HCT116 (cell line): ENCODE measurements at regions not wholly inside any gene's neighbourhood (a gene's known extent, or its start where the extent isn't known, plus 50 kb on each side); places are given as distances from the start of the nearest gene placed in this dataset.

ENCODE experiments used
- ATAC-seq: fragments of 200-7000 bp; cut with Tn5 transposase; 2 replicates; pipeline ENCODE4 v1.9.1; 2020; ENCODE audit warnings: mild to moderate bottlenecking, moderate library complexity
- BruUV-seq: library from RNA; stranded (reverse); fragments of 400-500 nt; replicated peaks from 2 replicates; lab custom pipeline; 2021; lab: Mats Ljungman, UMichigan
- CTCF ChIA-PET: fragments of 300-600 bp; sonication (Branson Sonifier 250); formaldehyde crosslinking; loops from one replicate; lab custom pipeline; 2021; ENCODE audit warnings: antibody characterized with exemption; lab: Charles Lee
- POLR2A ChIA-PET: fragments of 300-600, 350-600 bp; sonication (Branson Sonifier 250); formaldehyde crosslinking; loops from one replicate; lab custom pipeline; 2021; ENCODE audit warnings: antibody characterized with exemption; lab: Charles Lee
- RAD21 ChIA-PET, 2 experiments: fragments of 300-600 bp; sonication (Branson Sonifier 250); formaldehyde crosslinking; loops; one replicate each; lab custom pipeline; 2023; ENCODE audit warnings: low total read pairs in 2 of 2; ENCODE audit not compliant: uncharacterized antibody in 2 of 2, unreplicated experiment in 2 of 2, low non-redundant PET in 1 of 2; lab: Charles Lee
- DNase-seq: peaks from one replicate; pipeline ENCODE4 v3.0.0-alpha.2; 2010; ENCODE audit warnings: low read depth, low spot score
- H2AFZ ChIP-seq: fragments of 200-600 bp; shearing (Covaris generic), sonication (generic); 2 replicates; pipeline ENCODE4 v1.6.1; 2017; ENCODE audit warnings: low read depth, mixed run types, mixed read lengths, antibody characterized with exemption, low read length; ENCODE audit not compliant: poor library complexity, severe bottlenecking
- H3K27ac ChIP-seq: 2 replicates; pipeline ENCODE4 v1.5.1; 2012; ENCODE audit warnings: low read depth, low read length
- H3K27me3 ChIP-seq: fragments of 200-600 bp; sonication (generic); 2 replicates; pipeline ENCODE4 v1.6.1; 2016; ENCODE audit warnings: mixed run types, low read length, mixed read lengths; ENCODE audit not compliant: insufficient read depth
- H3K36me3 ChIP-seq, 2 experiments: fragments of 200-500 bp in 1 of 2; fragments of 200-600 bp in 1 of 2; sonication (Bioruptor generic) in 1 of 2; sonication (generic) in 1 of 2; 2 replicates each; pipeline versions ENCODE4 v1.5.1 to v1.6.1; 2014 to 2016; ENCODE audit warnings: low read length in 2 of 2, inconsistent platforms in 1 of 2, mixed read lengths in 1 of 2, mixed run types in 1 of 2; ENCODE audit not compliant: insufficient read depth in 2 of 2, control insufficient read depth in 1 of 2
- H3K4me1 ChIP-seq, 2 experiments: fragments of 200-600 bp in 1 of 2; sonication (generic) in 1 of 2; 2 replicates each; pipeline versions ENCODE4 v1.5.1 to v1.6.1; 2012 to 2017; ENCODE audit warnings: low read length in 2 of 2, inconsistent platforms in 1 of 2, mild to moderate bottlenecking in 1 of 2, mixed read lengths in 1 of 2, mixed run types in 1 of 2, moderate library complexity in 1 of 2; ENCODE audit not compliant: insufficient read depth in 2 of 2, control insufficient read depth in 1 of 2
- H3K4me2 ChIP-seq: fragments of 200-600 bp; sonication (generic); 2 replicates; pipeline ENCODE4 v1.6.1; 2017; ENCODE audit warnings: mixed run types, low read length, mixed read lengths
- H3K4me3 ChIP-seq, 2 experiments: fragments of 200-600 bp in 1 of 2; sonication (generic) in 1 of 2; replicated peaks in 1 of 2; 2 replicates each; pipeline ENCODE4 v1.5.1; 2011 to 2016; ENCODE audit warnings: low read length in 2 of 2, control low read depth in 1 of 2, low read depth in 1 of 2, mild to moderate bottlenecking in 1 of 2, mixed read lengths in 1 of 2, mixed run types in 1 of 2
- H3K79me2 ChIP-seq: fragments of 200-600 bp; sonication (generic); 2 replicates; pipeline ENCODE4 v1.6.1; 2017; ENCODE audit warnings: mild to moderate bottlenecking, mixed run types, low read length, moderate library complexity, mixed read lengths; ENCODE audit not compliant: insufficient read depth
- H3K9ac ChIP-seq: fragments of 200-600 bp; sonication (generic); 2 replicates; pipeline ENCODE4 v1.6.1; 2016; ENCODE audit warnings: low read length, mixed read lengths
- H3K9me2 ChIP-seq: fragments of 200-600 bp; sonication (generic), shearing (Covaris generic); 2 replicates; pipeline ENCODE4 v1.6.1; 2017; ENCODE audit warnings: mixed run types, mild to moderate bottlenecking, moderate library complexity; ENCODE audit not compliant: insufficient read depth
- H3K9me3 ChIP-seq, 2 experiments: fragments of 200-500 bp in 1 of 2; fragments of 200-600 bp in 1 of 2; sonication (Bioruptor generic) in 1 of 2; sonication (generic) in 1 of 2; 2 replicates each; pipeline ENCODE4 v1.6.1; 2014 to 2017; ENCODE audit warnings: low read length in 2 of 2, mixed read lengths in 2 of 2, inconsistent platforms in 1 of 2, low read depth in 1 of 2, mild to moderate bottlenecking in 1 of 2, mixed run types in 1 of 2, moderate library complexity in 1 of 2; ENCODE audit not compliant: control insufficient read depth in 1 of 2, insufficient read depth in 1 of 2
- H4K20me1 ChIP-seq: fragments of 200-600 bp; sonication (generic), shearing (Covaris generic); 2 replicates; pipeline ENCODE4 v1.6.1; 2017; ENCODE audit warnings: mixed run types, mild to moderate bottlenecking, moderate library complexity; ENCODE audit not compliant: insufficient read depth
- CBX3 ChIP-seq: IDR thresholded peaks from 2 replicates; pipeline ENCODE4 v1.6.1; 2012; ENCODE audit warnings: low read depth
- EGR1 ChIP-seq: IDR thresholded peaks from 2 replicates; pipeline ENCODE4 v1.6.1; 2012; ENCODE audit warnings: low read depth
- ELF1 ChIP-seq: IDR thresholded peaks from 2 replicates; pipeline ENCODE4 v1.6.1; 2012; ENCODE audit warnings: low read depth, borderline replicate concordance
- EZH2 ChIP-seq: fragments of 200-600 bp; sonication (generic); IDR thresholded peaks from 2 replicates; pipeline ENCODE4 v1.6.1; 2017; ENCODE audit warnings: antibody characterized with exemption, mixed run types
- EZH2phosphoT487 ChIP-seq: fragments of 200-600 bp; IDR thresholded peaks from 2 replicates; pipeline ENCODE4 v1.6.1; 2018; ENCODE audit warnings: antibody characterized with exemption, borderline replicate concordance
- POLR2AphosphoS5 ChIP-seq: IDR thresholded peaks from 2 replicates; pipeline ENCODE4 v1.6.1; 2011; ENCODE audit warnings: mild to moderate bottlenecking, low read depth, low read length, moderate library complexity
- RAD21 ChIP-seq: IDR thresholded peaks from 2 replicates; pipeline ENCODE4 v1.6.1; 2012; ENCODE audit warnings: low read depth, mild to moderate bottlenecking
- SP1 ChIP-seq: IDR thresholded peaks from 2 replicates; pipeline ENCODE4 v1.6.1; 2012; ENCODE audit warnings: low read depth
- TCF7L2 ChIP-seq: IDR thresholded peaks from 2 replicates; pipeline ENCODE4 v1.7.0; 2011; ENCODE audit warnings: borderline replicate concordance, inconsistent platforms; ENCODE audit not compliant: insufficient read depth, insufficient read length; ENCODE audit errors: extremely low read depth
- YY1 ChIP-seq: IDR thresholded peaks from 2 replicates; pipeline ENCODE4 v1.6.1; 2011; ENCODE audit warnings: low read length, low read depth, moderate library complexity, mild to moderate bottlenecking; ENCODE audit not compliant: insufficient replicate concordance; ENCODE audit errors: extremely low read depth
- ZNF274 ChIP-seq: fragments of 200-500 bp; sonication (Bioruptor generic); IDR thresholded peaks from 2 replicates; pipeline ENCODE4 v1.6.1; 2014; ENCODE audit warnings: mild to moderate bottlenecking, low read depth, low read length, inconsistent platforms
- intact Hi-C: fragments of 100-400 bp; cut with micrococcal nuclease; formaldehyde crosslinking; loops from 2 replicates; pipeline ENCODE4 v1.10.0; 2022
- TF ChIP-seq, protein P1 (sequence below): IDR thresholded peaks from 2 replicates; pipeline ENCODE4 v1.6.1; 2011; ENCODE audit warnings: mild to moderate bottlenecking, low read length, moderate library complexity; ENCODE audit not compliant: insufficient replicate concordance; ENCODE audit errors: extremely low read depth
- TF ChIP-seq, protein P2 (sequence below), 3 experiments: fragments of 200-600 bp in 1 of 3; sonication (generic) in 1 of 3; IDR thresholded peaks in 2 of 3; conservative IDR thresholded peaks in 1 of 3; 2 replicates each; pipeline ENCODE4 v1.5.1; 2012 to 2017; ENCODE audit warnings: low read depth in 2 of 3, low read length in 2 of 3, antibody characterized with exemption in 1 of 3, borderline replicate concordance in 1 of 3, control low read depth in 1 of 3, mild to moderate bottlenecking in 1 of 3, mixed read lengths in 1 of 3, mixed run types in 1 of 3, moderate library complexity in 1 of 3; ENCODE audit not compliant: insufficient read depth in 1 of 3

DNA sequence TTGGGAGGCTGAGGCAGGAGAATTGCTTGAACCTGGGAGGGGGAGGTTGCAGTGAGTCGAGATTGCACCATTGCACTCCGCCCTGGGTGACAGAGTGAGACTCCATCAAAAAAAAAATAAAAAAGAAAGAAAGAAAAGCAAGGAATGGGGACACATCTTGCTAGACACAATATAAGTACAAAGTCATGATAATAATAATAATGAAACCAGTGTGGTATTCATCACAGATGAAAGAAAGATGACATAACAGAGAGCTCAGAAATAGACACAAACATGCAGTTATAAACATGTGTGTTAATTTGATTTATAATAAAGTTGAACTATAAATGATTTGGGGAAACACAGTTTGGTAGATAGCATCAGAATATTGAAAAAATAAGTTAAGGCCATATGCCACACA lies 264.1 kb downstream of the SRGAP2C start:
- no peak overlapping the region for H3K4me3 ChIP-seq
- H3K9ac ChIP-seq: no peak overlapping the region
- DNase-seq (no peak), ATAC-seq (no peak)
- no peak for TF ChIP-seq POLR2AphosphoS5
- TF ChIP-seq, protein P1, sequence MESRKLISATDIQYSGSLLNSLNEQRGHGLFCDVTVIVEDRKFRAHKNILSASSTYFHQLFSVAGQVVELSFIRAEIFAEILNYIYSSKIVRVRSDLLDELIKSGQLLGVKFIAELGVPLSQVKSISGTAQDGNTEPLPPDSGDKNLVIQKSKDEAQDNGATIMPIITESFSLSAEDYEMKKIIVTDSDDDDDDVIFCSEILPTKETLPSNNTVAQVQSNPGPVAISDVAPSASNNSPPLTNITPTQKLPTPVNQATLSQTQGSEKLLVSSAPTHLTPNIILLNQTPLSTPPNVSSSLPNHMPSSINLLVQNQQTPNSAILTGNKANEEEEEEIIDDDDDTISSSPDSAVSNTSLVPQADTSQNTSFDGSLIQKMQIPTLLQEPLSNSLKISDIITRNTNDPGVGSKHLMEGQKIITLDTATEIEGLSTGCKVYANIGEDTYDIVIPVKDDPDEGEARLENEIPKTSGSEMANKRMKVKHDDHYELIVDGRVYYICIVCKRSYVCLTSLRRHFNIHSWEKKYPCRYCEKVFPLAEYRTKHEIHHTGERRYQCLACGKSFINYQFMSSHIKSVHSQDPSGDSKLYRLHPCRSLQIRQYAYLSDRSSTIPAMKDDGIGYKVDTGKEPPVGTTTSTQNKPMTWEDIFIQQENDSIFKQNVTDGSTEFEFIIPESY: no peak
- no peak for TF ChIP-seq YY1
- TF ChIP-seq SP1: no peak
- TF ChIP-seq ZNF274: no peak
- TF ChIP-seq CBX3: no peak
- no peak for TF ChIP-seq RAD21
- no peak for TF ChIP-seq EGR1
- H3K9me3 ChIP-seq: no peaks in the 10 kb centered on the region
- no peak overlapping the region for H3K4me2 ChIP-seq
- intact Hi-C loops: no loop called here
- no peaks in the 10 kb centered on the region for H3K79me2 ChIP-seq
- ChIA-PET POLR2A (no interaction called here), CTCF (no interaction called here), RAD21 (no interaction called here)
- no peaks in the 10 kb centered on the region for H3K4me1 ChIP-seq
- no peak overlapping the region for H2AFZ ChIP-seq
- no peaks in the 10 kb centered on the region for H3K36me3 ChIP-seq
- H3K27ac ChIP-seq: no peak overlapping the region
- no peaks in the 10 kb centered on the region; the same call in 1 of the 2 replicates for H4K20me1 ChIP-seq
- H3K9me2 ChIP-seq: no peaks in the 10 kb centered on the region
- H3K27me3 ChIP-seq: 0 out of 2 replicates have a peak, but pooled peaks cover 2% of the 10 kb centered on the region
- no TSS peak for BruUV-seq

DNA sequence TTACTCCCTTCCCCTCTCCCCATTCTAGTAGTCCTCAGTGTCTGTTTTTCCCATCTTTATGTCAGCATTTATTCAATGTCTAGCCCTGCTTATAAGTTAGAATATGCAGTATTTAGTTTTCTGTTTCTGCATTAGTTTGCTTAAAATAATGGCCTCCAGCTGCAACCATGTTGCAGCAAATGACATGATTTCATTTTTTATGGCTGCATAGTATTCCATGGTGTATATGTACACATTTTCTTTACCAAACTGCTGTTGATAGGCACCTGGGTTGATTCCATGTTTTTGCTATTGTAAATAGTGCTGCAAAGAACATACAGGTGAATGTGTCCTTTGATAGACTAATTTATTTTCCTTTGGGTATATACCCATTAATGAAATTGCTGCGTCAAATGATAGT lies 267.7 kb downstream of the SRGAP2C start:
- Histone ChIP-seq H3K27ac (no peak overlapping the region), H3K4me1 (no peaks in the 10 kb centered on the region), H3K79me2 (no peaks in the 10 kb centered on the region)
- no TSS peak for BruUV-seq
- TF ChIP-seq TCF7L2 (no peak), SP1 (no peak), EGR1 (no peak), EZH2 (no peak), EZH2phosphoT487 (no peak), POLR2AphosphoS5 (no peak), ZNF274 (no peak), ELF1 (no peak)
- TF ChIP-seq, protein P2, sequence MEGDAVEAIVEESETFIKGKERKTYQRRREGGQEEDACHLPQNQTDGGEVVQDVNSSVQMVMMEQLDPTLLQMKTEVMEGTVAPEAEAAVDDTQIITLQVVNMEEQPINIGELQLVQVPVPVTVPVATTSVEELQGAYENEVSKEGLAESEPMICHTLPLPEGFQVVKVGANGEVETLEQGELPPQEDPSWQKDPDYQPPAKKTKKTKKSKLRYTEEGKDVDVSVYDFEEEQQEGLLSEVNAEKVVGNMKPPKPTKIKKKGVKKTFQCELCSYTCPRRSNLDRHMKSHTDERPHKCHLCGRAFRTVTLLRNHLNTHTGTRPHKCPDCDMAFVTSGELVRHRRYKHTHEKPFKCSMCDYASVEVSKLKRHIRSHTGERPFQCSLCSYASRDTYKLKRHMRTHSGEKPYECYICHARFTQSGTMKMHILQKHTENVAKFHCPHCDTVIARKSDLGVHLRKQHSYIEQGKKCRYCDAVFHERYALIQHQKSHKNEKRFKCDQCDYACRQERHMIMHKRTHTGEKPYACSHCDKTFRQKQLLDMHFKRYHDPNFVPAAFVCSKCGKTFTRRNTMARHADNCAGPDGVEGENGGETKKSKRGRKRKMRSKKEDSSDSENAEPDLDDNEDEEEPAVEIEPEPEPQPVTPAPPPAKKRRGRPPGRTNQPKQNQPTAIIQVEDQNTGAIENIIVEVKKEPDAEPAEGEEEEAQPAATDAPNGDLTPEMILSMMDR (IDR thresholded peaks at IDR 0.05 in 2 of 3, conservative IDR thresholded peaks at IDR 0.05 in 1 of 3; ENCODE audit: borderline replicate concordance in 1 of 3, insufficient read depth in 1 of 3, low read depth in 2 of 3, low read length in 2 of 3): no peak
- TF ChIP-seq, all 23 proteins: peak for 0
- Histone ChIP-seq H3K4me3 (no peak overlapping the region), H3K9me3 (no peaks in the 10 kb centered on the region), H3K4me2 (no peak overlapping the region), H3K9me2 (no peaks in the 10 kb centered on the region), H4K20me1 (no peaks in the 10 kb centered on the region; the same call in 1 of the 2 replicates), H3K27me3 (peaks cover 9% of the 10 kb centered on the region), H2AFZ (no peak overlapping the region), H3K36me3 (no peaks in the 10 kb centered on the region), H3K9ac (no peak overlapping the region)
- DNase-seq (no peak), ATAC-seq (no peak)
- intact Hi-C loops: loop anchor here (1.0 kb wide), 1 partner anchor 10 kb away; no protein-coding TSS in a partner anchor
- ChIA-PET CTCF (no interaction called here), RAD21 (no interaction called here), POLR2A (no interaction called here)
